GM12873 (cell line): ENCODE measurements at regions not wholly inside any gene's neighbourhood (a gene's known extent, or its start where the extent isn't known, plus 50 kb on each side); places are given as distances from the start of the nearest gene placed in this dataset.

ENCODE experiments used
- CTCF ChIP-seq: IDR thresholded peaks from 2 replicates; pipeline ENCODE4 v1.5.1; 2012; ENCODE audit warnings: low read depth, mild to moderate bottlenecking, moderate library complexity, low read length, control low read depth; ENCODE audit not compliant: insufficient read depth; ENCODE audit errors: missing control alignments

- TF ChIP-seq CTCF, result no peak
These were observed 161.1 kb downstream of the TRIML1 start for GRCh38 chr4:188300385-188300784.

GRCh38 chr4:188305690-188306089, 166.4 kb downstream of the TRIML1 start:
- TF ChIP-seq CTCF, result no peak

GRCh38 chr4:188307591-188307990, 168.3 kb downstream of the TRIML1 start:
- no peak for TF ChIP-seq CTCF

- TF ChIP-seq CTCF, result no peak
These were observed 168.9 kb downstream of the TRIML1 start for GRCh38 chr4:188308142-188308541.

GRCh38 chr4:188316391-188316790, 177.2 kb downstream of the TRIML1 start:
- no peak for TF ChIP-seq CTCF

GRCh38 chr4:188328966-188329365, 189.7 kb downstream of the TRIML1 start:
- no peak for TF ChIP-seq CTCF

GRCh38 chr4:188329521-188329920, 190.3 kb downstream of the TRIML1 start:
- TF ChIP-seq CTCF, result no peak
